WTC11 (cell line): ENCODE measurements at regions not wholly inside any gene's neighbourhood (a gene's known extent, or its start where the extent isn't known, plus 50 kb on each side); places are given as distances from the start of the nearest gene placed in this dataset.

ENCODE experiments used
- ATAC-seq: fragments of 200-7000 bp; cut with Tn5 transposase; 2 replicates; pipeline ENCODE4 v1.10.0; 2021; ENCODE audit warnings: mild to moderate bottlenecking, moderate library complexity
- CTCF ChIA-PET: fragments of 300-600 bp; sonication (Branson Sonifier 250); formaldehyde crosslinking; loops from one replicate; lab custom pipeline; 2021; ENCODE audit warnings: antibody characterized with exemption; lab: Charles Lee
- POLR2A ChIA-PET: fragments of 350-600 bp; sonication (Branson Sonifier 250); formaldehyde crosslinking; loops from one replicate; lab custom pipeline; 2021; ENCODE audit warnings: antibody characterized with exemption; lab: Charles Lee
- DNase-seq: peaks from one replicate; pipeline ENCODE4 v3.0.0; 2021; ENCODE audit warnings: low spot score
- H3K27ac Mint-ChIP-seq: 2 replicates; pipeline ENCODE4 v1.8.0; 2021; ENCODE audit warnings: mixed read lengths
- H3K27me3 Mint-ChIP-seq: 2 replicates; pipeline ENCODE4 v1.8.0; 2021; ENCODE audit warnings: low read depth, mild to moderate bottlenecking, moderate library complexity, mixed read lengths
- H3K36me3 Mint-ChIP-seq: 2 replicates; pipeline ENCODE4 v1.8.0; 2021; ENCODE audit warnings: mixed read lengths
- H3K4me1 Mint-ChIP-seq: 2 replicates; pipeline ENCODE4 v1.8.0; 2022; ENCODE audit warnings: mixed read lengths
- H3K4me3 Mint-ChIP-seq: 2 replicates; pipeline ENCODE4 v1.8.0; 2021; ENCODE audit warnings: mild to moderate bottlenecking, moderate library complexity, mixed read lengths
- H3K9me3 Mint-ChIP-seq: 2 replicates; pipeline ENCODE4 v1.8.0; 2021; ENCODE audit warnings: mixed read lengths
- CBFB ChIP-seq: sonication (generic); formaldehyde crosslinking; IDR thresholded peaks from 2 replicates; pipeline ENCODE4 v1.8.1; 2022; ENCODE audit warnings: mild to moderate bottlenecking, low read depth, missing genetic modification reagents
- CREM ChIP-seq: sonication (generic); formaldehyde crosslinking; IDR thresholded peaks from 2 replicates; pipeline ENCODE4 v1.8.1; 2022; ENCODE audit warnings: mild to moderate bottlenecking, missing genetic modification reagents, moderate library complexity
- GTF2I ChIP-seq: fragments of 250-450 bp; sonication (Bioruptor Pico); conservative IDR thresholded peaks from 2 replicates; pipeline ENCODE4 v1.4.0; 2021; ENCODE audit warnings: mild to moderate bottlenecking
- JUN ChIP-seq: sonication (generic); formaldehyde crosslinking; IDR thresholded peaks from 2 replicates; pipeline ENCODE4 v1.8.0; 2023; ENCODE audit warnings: mild to moderate bottlenecking, missing genetic modification reagents
- MXD4 ChIP-seq: fragments of 250-450 bp; sonication (Bioruptor Pico); IDR thresholded peaks from 2 replicates; pipeline ENCODE4 v1.8.0; 2021; ENCODE audit warnings: mild to moderate bottlenecking, moderate library complexity, borderline replicate concordance
- NFE2L1 ChIP-seq: sonication (generic); formaldehyde crosslinking; IDR thresholded peaks from 2 replicates; pipeline ENCODE4 v1.8.1; 2023; ENCODE audit warnings: missing genetic modification reagents
- OVOL2 ChIP-seq: fragments of 250-450 bp; sonication (Bioruptor Pico); IDR thresholded peaks from 2 replicates; pipeline ENCODE4 v1.9.0; 2021; ENCODE audit warnings: mild to moderate bottlenecking, borderline replicate concordance
- TCF7 ChIP-seq: sonication (generic); formaldehyde crosslinking; IDR thresholded peaks from 2 replicates; pipeline ENCODE4 v1.8.0; 2022; ENCODE audit warnings: mild to moderate bottlenecking, low read depth, missing genetic modification reagents, moderate library complexity
- TEAD1 ChIP-seq: sonication (generic); formaldehyde crosslinking; IDR thresholded peaks from 2 replicates; pipeline ENCODE4 v1.8.0; 2022; ENCODE audit warnings: mild to moderate bottlenecking, missing genetic modification reagents
- ZNF138 ChIP-seq: sonication (generic); formaldehyde crosslinking; conservative IDR thresholded peaks from 2 replicates; pipeline ENCODE4 v1.8.1; 2022; ENCODE audit warnings: mild to moderate bottlenecking, moderate library complexity, missing genetic modification reagents
- ZNF219 ChIP-seq: sonication (generic); formaldehyde crosslinking; IDR thresholded peaks from 2 replicates; pipeline ENCODE4 v1.8.0; 2023; ENCODE audit warnings: missing genetic modification reagents, mild to moderate bottlenecking, borderline replicate concordance
- ZNF232 ChIP-seq: sonication (generic); formaldehyde crosslinking; IDR thresholded peaks from 2 replicates; pipeline ENCODE4 v1.8.0; 2022; ENCODE audit warnings: mild to moderate bottlenecking, missing genetic modification reagents
- TF ChIP-seq, protein P1 (sequence below): fragments of 250-450 bp; sonication (Bioruptor Pico); conservative IDR thresholded peaks from 2 replicates; pipeline ENCODE4 v1.9.0; 2021; ENCODE audit warnings: mild to moderate bottlenecking
- TF ChIP-seq, protein P2 (sequence below): sonication (generic); formaldehyde crosslinking; conservative IDR thresholded peaks from 2 replicates; pipeline ENCODE4 v1.8.1; 2023; ENCODE audit warnings: mild to moderate bottlenecking, low read depth, missing genetic modification reagents, moderate library complexity
- TF ChIP-seq, protein P3 (sequence below): fragments of 250-450 bp; sonication (Bioruptor Pico); IDR thresholded peaks from 2 replicates; pipeline ENCODE4 v1.9.0; 2021; ENCODE audit warnings: mild to moderate bottlenecking
- TF ChIP-seq, protein P4 (sequence below): sonication (generic); formaldehyde crosslinking; IDR thresholded peaks from 2 replicates; pipeline ENCODE4 v1.8.0; 2022; ENCODE audit warnings: mild to moderate bottlenecking, missing genetic modification reagents
- TF ChIP-seq, protein P5 (sequence below): sonication (generic); formaldehyde crosslinking; IDR thresholded peaks from 2 replicates; pipeline ENCODE4 v1.8.0; 2023; ENCODE audit warnings: missing genetic modification reagents, mild to moderate bottlenecking, borderline replicate concordance

DNA sequence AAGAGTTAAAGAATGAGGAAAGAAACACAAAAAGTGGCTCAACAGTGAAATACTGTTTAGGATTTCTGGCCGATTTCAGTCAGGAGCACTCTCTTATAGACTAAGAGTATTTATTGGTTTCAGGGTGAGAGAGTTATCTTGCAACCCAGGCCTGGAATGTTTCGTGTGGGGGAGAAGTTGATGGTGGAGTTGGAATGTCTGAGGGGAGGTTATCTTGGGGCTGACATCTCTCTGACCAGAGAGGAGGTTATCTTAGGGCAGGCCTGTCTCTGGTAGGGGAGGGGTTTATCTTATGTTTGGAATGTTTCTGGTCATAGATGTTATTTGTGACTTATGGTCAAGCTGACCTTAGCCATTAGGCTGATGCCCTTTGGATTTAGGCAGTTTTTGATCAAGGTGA lies 80.3 kb downstream of the HTR1B start (continued):
- TF ChIP-seq, protein P1, sequence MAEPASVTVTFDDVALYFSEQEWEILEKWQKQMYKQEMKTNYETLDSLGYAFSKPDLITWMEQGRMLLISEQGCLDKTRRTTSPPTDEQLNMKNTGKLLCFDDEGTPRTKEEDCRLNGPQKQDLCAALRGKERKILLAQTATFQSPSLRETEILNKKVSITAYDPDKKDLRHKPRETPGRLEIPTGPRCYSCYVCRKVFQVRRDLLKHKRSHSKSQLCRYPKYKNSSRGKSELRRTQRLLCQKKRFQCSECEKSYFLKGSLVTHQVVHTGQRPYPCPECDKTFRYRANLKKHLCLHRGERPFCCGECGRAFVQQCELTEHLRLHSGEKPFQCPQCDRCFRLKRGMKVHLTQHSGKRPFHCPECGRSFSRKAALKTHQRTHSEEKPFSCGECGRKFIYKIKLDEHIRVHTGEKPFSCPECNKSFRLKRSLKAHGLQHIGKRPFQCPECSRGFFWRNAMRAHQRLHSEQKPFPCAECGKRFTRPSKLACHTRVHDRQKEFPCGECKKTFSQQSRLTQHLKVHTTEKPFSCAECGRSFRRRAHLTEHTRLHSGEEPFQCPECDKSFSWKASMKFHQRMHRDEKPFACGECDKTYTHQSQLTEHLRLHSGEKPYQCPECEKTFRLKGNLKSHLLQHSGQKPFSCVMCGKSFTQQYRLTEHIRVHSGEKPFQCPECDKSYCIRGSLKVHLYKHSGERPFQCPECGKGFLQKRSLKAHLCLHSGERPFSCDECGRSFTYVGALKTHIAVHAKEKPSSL, result no peak
- TF ChIP-seq JUN (no peak), GTF2I (no peak), NFE2L1 (no peak), CREM (CRISPR knock-in tag) (no peak), ZNF232 (CRISPR knock-in tag) (no peak)
- TF ChIP-seq, protein P2, sequence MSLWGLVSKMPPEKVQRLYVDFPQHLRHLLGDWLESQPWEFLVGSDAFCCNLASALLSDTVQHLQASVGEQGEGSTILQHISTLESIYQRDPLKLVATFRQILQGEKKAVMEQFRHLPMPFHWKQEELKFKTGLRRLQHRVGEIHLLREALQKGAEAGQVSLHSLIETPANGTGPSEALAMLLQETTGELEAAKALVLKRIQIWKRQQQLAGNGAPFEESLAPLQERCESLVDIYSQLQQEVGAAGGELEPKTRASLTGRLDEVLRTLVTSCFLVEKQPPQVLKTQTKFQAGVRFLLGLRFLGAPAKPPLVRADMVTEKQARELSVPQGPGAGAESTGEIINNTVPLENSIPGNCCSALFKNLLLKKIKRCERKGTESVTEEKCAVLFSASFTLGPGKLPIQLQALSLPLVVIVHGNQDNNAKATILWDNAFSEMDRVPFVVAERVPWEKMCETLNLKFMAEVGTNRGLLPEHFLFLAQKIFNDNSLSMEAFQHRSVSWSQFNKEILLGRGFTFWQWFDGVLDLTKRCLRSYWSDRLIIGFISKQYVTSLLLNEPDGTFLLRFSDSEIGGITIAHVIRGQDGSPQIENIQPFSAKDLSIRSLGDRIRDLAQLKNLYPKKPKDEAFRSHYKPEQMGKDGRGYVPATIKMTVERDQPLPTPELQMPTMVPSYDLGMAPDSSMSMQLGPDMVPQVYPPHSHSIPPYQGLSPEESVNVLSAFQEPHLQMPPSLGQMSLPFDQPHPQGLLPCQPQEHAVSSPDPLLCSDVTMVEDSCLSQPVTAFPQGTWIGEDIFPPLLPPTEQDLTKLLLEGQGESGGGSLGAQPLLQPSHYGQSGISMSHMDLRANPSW (CRISPR knock-in tag), result no peak
- TF ChIP-seq, protein P3, sequence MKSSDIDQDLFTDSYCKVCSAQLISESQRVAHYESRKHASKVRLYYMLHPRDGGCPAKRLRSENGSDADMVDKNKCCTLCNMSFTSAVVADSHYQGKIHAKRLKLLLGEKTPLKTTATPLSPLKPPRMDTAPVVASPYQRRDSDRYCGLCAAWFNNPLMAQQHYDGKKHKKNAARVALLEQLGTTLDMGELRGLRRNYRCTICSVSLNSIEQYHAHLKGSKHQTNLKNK (CRISPR knock-in tag), result no peak

DNA sequence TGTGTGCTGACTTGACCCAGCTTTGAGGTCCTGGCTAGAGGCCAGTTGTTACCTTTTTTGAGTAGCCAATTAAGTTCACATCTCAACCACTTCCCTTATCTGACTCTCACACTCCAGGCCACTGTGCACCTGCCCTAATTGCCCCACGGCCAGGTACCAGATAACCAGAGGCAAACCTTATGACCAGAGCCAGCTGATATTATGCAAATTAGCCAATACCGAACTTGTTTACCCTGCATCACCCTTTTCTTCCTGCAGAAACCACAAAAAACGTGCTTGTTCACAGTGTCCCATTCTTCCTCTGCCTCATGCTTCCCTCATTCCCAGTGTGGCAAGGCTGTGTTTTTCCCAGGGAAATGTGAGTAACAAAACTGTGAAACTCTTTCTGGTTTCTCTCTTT lies 89.3 kb downstream of the HTR1B start:
- H3K4me3 Mint-ChIP-seq, result no peak overlapping the region
- TF ChIP-seq, protein P4, sequence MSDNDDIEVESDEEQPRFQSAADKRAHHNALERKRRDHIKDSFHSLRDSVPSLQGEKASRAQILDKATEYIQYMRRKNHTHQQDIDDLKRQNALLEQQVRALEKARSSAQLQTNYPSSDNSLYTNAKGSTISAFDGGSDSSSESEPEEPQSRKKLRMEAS (CRISPR knock-in tag), result no peak
- TF ChIP-seq ZNF232 (CRISPR knock-in tag) (no peak), OVOL2 (CRISPR knock-in tag) (no peak), CREM (CRISPR knock-in tag) (no peak)
- TF ChIP-seq, protein P5, sequence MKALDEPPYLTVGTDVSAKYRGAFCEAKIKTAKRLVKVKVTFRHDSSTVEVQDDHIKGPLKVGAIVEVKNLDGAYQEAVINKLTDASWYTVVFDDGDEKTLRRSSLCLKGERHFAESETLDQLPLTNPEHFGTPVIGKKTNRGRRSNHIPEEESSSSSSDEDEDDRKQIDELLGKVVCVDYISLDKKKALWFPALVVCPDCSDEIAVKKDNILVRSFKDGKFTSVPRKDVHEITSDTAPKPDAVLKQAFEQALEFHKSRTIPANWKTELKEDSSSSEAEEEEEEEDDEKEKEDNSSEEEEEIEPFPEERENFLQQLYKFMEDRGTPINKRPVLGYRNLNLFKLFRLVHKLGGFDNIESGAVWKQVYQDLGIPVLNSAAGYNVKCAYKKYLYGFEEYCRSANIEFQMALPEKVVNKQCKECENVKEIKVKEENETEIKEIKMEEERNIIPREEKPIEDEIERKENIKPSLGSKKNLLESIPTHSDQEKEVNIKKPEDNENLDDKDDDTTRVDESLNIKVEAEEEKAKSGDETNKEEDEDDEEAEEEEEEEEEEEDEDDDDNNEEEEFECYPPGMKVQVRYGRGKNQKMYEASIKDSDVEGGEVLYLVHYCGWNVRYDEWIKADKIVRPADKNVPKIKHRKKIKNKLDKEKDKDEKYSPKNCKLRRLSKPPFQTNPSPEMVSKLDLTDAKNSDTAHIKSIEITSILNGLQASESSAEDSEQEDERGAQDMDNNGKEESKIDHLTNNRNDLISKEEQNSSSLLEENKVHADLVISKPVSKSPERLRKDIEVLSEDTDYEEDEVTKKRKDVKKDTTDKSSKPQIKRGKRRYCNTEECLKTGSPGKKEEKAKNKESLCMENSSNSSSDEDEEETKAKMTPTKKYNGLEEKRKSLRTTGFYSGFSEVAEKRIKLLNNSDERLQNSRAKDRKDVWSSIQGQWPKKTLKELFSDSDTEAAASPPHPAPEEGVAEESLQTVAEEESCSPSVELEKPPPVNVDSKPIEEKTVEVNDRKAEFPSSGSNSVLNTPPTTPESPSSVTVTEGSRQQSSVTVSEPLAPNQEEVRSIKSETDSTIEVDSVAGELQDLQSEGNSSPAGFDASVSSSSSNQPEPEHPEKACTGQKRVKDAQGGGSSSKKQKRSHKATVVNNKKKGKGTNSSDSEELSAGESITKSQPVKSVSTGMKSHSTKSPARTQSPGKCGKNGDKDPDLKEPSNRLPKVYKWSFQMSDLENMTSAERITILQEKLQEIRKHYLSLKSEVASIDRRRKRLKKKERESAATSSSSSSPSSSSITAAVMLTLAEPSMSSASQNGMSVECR (CRISPR knock-in tag), result no peak
- H3K4me1 Mint-ChIP-seq, result peaks cover 6% of the 10 kb centered on the region
- ATAC-seq (no peak), DNase-seq (no peak)
- H3K27ac Mint-ChIP-seq, result no peak overlapping the region
- H3K36me3 Mint-ChIP-seq, result no peaks in the 10 kb centered on the region
- no peaks in the 10 kb centered on the region for H3K9me3 Mint-ChIP-seq
- no peaks in the 10 kb centered on the region for H3K27me3 Mint-ChIP-seq
- POLR2A ChIA-PET, result interaction anchor here (0.6 kb wide), 1 partner anchor 1037 kb away, joined by 4 read pairs; no protein-coding TSS in a partner anchor
- CTCF ChIA-PET, result no interaction called here

DNA sequence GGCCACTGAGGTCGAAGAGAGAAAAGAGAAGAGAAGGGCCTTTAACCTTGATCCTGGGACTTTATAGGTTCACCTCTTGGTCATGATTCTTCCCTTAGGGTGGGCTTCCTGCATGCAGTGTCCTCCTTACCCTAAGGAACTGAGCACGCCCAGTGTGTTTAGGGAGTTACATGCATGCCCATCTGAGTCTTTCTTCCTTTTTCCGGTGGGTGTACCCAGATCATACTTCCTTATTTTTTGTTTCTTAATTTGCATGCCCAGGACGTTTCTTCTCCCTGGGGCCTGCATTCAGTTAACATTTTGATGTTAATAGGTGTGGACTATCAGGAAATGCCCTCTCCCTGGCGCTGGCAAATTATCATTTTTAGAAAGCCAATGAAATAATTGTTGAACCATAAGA lies 91.5 kb downstream of the HTR1B start:
- H3K4me3 Mint-ChIP-seq, result no peak overlapping the region
- TF ChIP-seq ZNF219 (CRISPR knock-in tag) (no peak), TEAD1 (no peak), MXD4 (CRISPR knock-in tag) (no peak), TCF7 (CRISPR knock-in tag) (no peak), GTF2I (no peak), ZNF138 (CRISPR knock-in tag) (no peak), CBFB (CRISPR knock-in tag) (no peak)
- TF ChIP-seq, all 79 proteins: peak for 0
- Mint-ChIP-seq H3K4me1 (peaks cover 12% of the 10 kb centered on the region), H3K27ac (no peak overlapping the region), H3K9me3 (no peaks in the 10 kb centered on the region), H3K27me3 (no peaks in the 10 kb centered on the region), H3K36me3 (no peaks in the 10 kb centered on the region)
- POLR2A ChIA-PET, result no interaction called here
- no peak for DNase-seq
- ATAC-seq, result no peak
- CTCF ChIA-PET, result no interaction called here
